SHP77 treated with DMSO at 0.1 percent for 48 hours (cell line): ENCODE measurements at regions not wholly inside any gene's neighbourhood (a gene's known extent, or its start where the extent isn't known, plus 50 kb on each side); places are given as distances from the start of the nearest gene placed in this dataset.
"Not testable (repeated sequence)": the region's sequence is repeated elsewhere in the genome, so short reads cannot be mapped to it uniquely, and the experiment has no call there.

Source experiments
- DNase-seq: peaks from one replicate; lab custom pipeline; 2025; lab: John Stamatoyannopoulos, UW

GRCh38 chr3:104396974-104397669 is 969.6 kb upstream of the ALCAM start:
- DNase-seq: no peak

- DNase-seq: no peak
These were observed 969.0 kb upstream of the ALCAM start for GRCh38 chr3:104397713-104398112.

DNA sequence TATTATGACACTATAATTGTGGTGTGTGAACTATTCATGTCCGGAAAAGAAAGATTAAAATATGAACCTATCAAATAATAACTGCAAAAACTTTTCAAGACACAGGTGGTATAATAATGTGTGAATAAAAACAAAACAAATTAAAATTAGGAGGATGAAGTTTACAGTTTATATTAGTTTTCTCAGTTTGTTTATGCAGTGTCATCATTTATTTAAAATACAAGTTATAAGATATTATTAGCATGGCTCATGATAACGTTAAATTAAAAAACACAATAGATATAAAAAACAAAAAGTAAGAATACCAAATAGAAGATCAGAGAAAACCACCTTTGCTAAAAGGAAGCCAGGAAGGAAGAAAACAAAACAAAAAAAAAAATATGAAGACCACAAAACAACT is 963.8 kb upstream of the ALCAM start:
- no peak for DNase-seq

DNA sequence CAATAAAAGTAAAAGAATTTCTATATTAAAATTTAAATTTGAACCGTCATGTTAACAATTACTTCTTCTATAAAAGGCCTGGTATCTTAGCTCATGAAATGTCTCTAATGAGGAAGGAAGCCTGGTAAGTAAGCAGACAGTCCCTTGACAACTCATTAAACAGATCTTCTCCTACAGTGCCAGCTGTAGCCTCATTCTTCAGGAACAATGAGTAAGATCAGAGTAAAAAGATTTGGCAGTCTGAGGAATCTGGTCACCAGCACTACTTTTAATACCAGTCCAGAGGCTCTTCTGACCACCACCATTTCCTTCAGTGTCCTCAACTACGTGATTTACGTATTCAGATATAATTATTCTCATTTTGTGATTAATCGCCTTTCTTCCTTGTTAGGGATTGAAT is 955.0 kb upstream of the ALCAM start:
- no peak for DNase-seq

DNA sequence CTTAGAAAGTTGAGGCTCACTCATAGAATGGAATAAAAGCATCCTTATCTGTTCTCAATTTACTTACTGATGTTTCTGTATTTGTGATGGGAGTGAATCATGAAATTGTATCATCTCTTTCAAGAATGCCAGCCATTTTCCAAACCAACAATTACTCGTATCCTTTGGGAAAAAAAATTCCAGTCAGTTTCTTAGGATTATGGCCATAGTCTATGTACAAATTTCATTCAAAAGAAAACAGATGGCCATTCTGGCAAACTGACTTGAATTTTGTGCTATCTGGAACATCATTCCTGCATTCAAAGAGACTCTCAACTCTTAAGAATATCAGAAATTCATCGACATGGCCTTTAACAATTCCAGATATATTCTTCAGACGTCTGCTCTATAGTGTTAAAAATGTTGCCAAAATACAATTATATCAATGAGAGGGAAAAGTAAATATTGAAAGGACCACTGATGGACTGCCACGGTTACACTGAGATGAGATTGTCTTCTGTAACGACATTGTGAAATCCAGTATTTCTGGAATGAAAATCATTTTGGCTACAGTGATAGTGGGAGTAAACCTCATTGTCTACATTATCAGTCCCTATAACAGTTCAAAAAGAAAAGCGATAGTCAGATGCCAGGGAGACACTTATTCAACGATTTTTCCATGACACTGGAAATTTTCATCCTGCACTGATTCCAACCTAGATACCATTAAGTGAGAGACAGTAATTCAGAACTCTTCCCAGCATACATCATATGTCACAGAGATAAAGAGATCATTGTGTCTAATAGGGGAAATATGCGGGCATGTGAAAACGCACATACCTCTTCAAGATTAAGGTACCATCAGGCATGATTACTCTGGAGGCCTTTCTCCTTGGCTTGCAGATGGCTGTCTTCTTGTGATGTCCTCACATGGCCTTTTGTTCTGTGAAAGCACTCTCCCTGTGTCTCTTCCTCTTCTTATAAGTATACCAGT is 953.8 kb upstream of the ALCAM start:
- no peak for DNase-seq

GRCh38 chr3:104428337-104428925 is 938.3 kb upstream of the ALCAM start:
- DNase-seq: no peak

- no peak for DNase-seq
These were observed 937.0 kb upstream of the ALCAM start for GRCh38 chr3:104429727-104430126.

DNA sequence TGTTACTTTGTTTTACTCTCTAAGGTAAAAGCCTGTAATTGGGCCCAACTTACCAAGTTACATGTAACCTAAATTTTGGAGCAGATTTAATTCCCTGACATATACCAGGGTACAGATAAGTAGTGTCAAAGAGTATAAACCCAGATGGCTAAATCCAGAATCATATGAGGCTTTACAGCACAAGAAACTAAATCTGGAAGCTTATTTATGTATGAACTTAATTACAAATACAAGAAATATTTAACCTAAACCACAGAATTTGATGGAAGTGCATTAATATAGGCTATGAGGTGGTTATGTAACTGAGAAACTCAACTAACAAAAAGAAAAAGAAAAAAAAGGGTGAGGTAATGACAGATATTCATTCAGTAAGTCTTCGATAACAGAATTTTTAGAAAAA is 930.2 kb upstream of the ALCAM start:
- DNase-seq: no peak

- no peak for DNase-seq
These were observed 929.5 kb upstream of the ALCAM start for GRCh38 chr3:104437131-104437750.

DNA sequence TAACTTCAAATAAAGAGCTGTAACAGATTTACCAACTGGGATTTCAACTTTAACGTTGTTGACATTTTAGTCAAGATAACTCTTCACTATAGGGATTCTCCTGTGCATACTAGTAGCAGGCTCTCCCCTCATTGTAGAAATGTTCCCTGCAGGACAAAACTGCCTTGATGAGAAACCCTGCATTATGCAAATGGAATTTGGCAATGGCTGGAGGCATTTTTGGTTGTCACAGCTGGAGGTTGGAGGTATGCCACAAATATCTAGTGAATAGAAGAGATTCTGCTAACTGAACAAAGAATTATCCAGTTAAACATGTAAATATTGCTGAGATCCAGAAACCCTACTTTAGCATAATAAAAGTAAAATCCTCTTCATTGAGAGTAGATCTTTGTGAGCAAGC is 928.8 kb upstream of the ALCAM start:
- no peak for DNase-seq

- DNase-seq: no peak
These were observed 928.0 kb upstream of the ALCAM start for GRCh38 chr3:104438706-104439105.

GRCh38 chr3:104445252-104445919 is 921.3 kb upstream of the ALCAM start:
- DNase-seq: not testable (repeated sequence)

GRCh38 chr3:104447681-104448080 is 919.0 kb upstream of the ALCAM start:
- DNase-seq: no peak

- no peak for DNase-seq
These were observed 914.0 kb upstream of the ALCAM start for GRCh38 chr3:104452697-104453096.

- no peak for DNase-seq
These were observed 908.1 kb upstream of the ALCAM start for GRCh38 chr3:104458657-104459056.

- DNase-seq: no peak
These were observed 906.0 kb upstream of the ALCAM start for GRCh38 chr3:104460477-104461406.

GRCh38 chr3:104461431-104461830 is 905.3 kb upstream of the ALCAM start:
- DNase-seq: no peak

GRCh38 chr3:104472221-104472620 is 894.5 kb upstream of the ALCAM start:
- no peak for DNase-seq

- DNase-seq: no peak
These were observed 892.7 kb upstream of the ALCAM start for GRCh38 chr3:104474011-104474410.

DNA sequence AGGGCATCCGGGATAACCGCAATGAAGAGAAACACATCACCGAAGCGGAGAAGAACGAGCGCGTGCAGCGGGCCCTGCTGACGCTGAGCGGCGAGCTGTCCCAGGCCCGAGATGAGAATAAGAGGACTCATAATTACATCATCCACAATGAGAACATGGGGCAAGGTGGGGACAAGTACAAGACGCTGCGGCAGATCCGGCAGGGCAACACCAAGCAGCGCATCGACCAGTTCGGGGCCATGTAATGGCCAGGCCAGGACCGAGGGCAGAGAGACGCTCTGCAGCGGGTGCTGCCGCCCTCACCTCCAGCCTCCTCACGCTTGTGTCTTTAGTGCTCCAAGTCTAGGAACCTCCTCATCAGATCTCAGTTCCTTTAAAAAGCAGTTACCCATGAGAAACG is 863.7 kb upstream of the ALCAM start:
- no peak for DNase-seq
